Astrocyte (in vitro differentiated cells and primary cell): ENCODE measurements at regions not wholly inside any gene's neighbourhood (a gene's known extent, or its start where the extent isn't known, plus 50 kb on each side); places are given as distances from the start of the nearest gene placed in this dataset.

Experiments
- DNase-seq: peaks from one replicate; pipeline ENCODE4 v3.0.0-alpha.2; 2010; ENCODE audit warnings: low read depth
- FAIRE-seq: peaks from 2 replicates; lab custom pipeline; 2011; peaks lifted over from hg19 to GRCh38; lab: Jason Lieb, UNC
- H2AFZ ChIP-seq: 2 replicates; pipeline ENCODE4 v1.6.0; 2012; ENCODE audit warnings: low read depth, low read length, inconsistent platforms
- H3K27ac ChIP-seq: 2 replicates; pipeline ENCODE4 v1.5.1; 2011; ENCODE audit warnings: low read depth, low read length, inconsistent platforms
- H3K27me3 ChIP-seq: 2 replicates; pipeline ENCODE4 v1.6.0; 2011; ENCODE audit warnings: low read length, inconsistent platforms; ENCODE audit not compliant: insufficient read depth
- H3K36me3 ChIP-seq: 2 replicates; pipeline ENCODE4 v1.5.1; 2011; ENCODE audit warnings: low read length, inconsistent platforms; ENCODE audit not compliant: insufficient read depth
- H3K4me1 ChIP-seq: 2 replicates; pipeline ENCODE4 v1.5.1; 2011; ENCODE audit warnings: low read length, inconsistent platforms; ENCODE audit not compliant: insufficient read depth
- H3K4me2 ChIP-seq: 2 replicates; pipeline ENCODE4 v1.6.0; 2012; ENCODE audit warnings: low read length, inconsistent platforms
- H3K4me3 ChIP-seq: 2 replicates; pipeline ENCODE4 v1.5.1; 2011; ENCODE audit warnings: low read depth, mild to moderate bottlenecking, low read length, inconsistent platforms; ENCODE audit not compliant: insufficient read depth
- H3K79me2 ChIP-seq: 2 replicates; pipeline ENCODE4 v1.6.0; 2012; ENCODE audit warnings: mild to moderate bottlenecking, low read length, inconsistent platforms; ENCODE audit not compliant: insufficient read depth
- H3K9ac ChIP-seq: 2 replicates; pipeline ENCODE4 v1.6.0; 2012; ENCODE audit warnings: mild to moderate bottlenecking, low read length, inconsistent platforms
- H3K9me3 ChIP-seq: 2 replicates; pipeline ENCODE4 v1.5.1; 2012; ENCODE audit warnings: low read depth, mild to moderate bottlenecking, low read length, inconsistent platforms; ENCODE audit not compliant: insufficient read depth
- H4K20me1 ChIP-seq: 2 replicates; pipeline ENCODE4 v1.6.0; 2012; ENCODE audit warnings: low read length, inconsistent platforms; ENCODE audit not compliant: insufficient read depth
- H3K27ac Mint-ChIP-seq: one replicate; pipeline ENCODE4 v1.8.0; 2021; ENCODE audit warnings: mild to moderate bottlenecking, mixed read lengths; ENCODE audit not compliant: unreplicated experiment
- H3K27me3 Mint-ChIP-seq: one replicate; pipeline ENCODE4 v1.8.0; 2021; ENCODE audit warnings: low read depth, mixed read lengths; ENCODE audit not compliant: unreplicated experiment
- H3K36me3 Mint-ChIP-seq: one replicate; pipeline ENCODE4 v1.8.0; 2021; ENCODE audit warnings: low read depth, mixed read lengths; ENCODE audit not compliant: unreplicated experiment
- H3K4me1 Mint-ChIP-seq: one replicate; pipeline ENCODE4 v1.8.0; 2021; ENCODE audit warnings: low read depth, mixed read lengths; ENCODE audit not compliant: unreplicated experiment
- H3K4me3 Mint-ChIP-seq: one replicate; pipeline ENCODE4 v1.8.0; 2021; ENCODE audit warnings: mild to moderate bottlenecking, moderate library complexity, mixed read lengths; ENCODE audit not compliant: unreplicated experiment
- H3K9me3 Mint-ChIP-seq: one replicate; pipeline ENCODE4 v1.8.0; 2021; ENCODE audit warnings: mild to moderate bottlenecking, mixed read lengths; ENCODE audit not compliant: unreplicated experiment
- CTCF ChIP-seq: IDR thresholded peaks from 2 replicates; pipeline ENCODE4 v1.5.1; 2011; ENCODE audit warnings: low read depth, mild to moderate bottlenecking, inconsistent platforms, low read length, moderate library complexity; ENCODE audit not compliant: insufficient read depth
- EZH2 ChIP-seq: IDR thresholded peaks from 2 replicates; pipeline ENCODE4 v1.6.1; 2012; ENCODE audit warnings: mild to moderate bottlenecking, low read length, inconsistent platforms; ENCODE audit not compliant: insufficient read depth

GRCh38 chr9:115276621-115277020 is 158.7 kb upstream of the TNC start:
- Mint-ChIP-seq H3K9me3 (no peaks in the 10 kb centered on the region), H3K36me3 (no peaks in the 10 kb centered on the region), H3K27ac (peak overlapping the region; percentile 28), H3K4me1 (peaks cover 29% of the 10 kb centered on the region), H3K27me3 (no peaks in the 10 kb centered on the region), H3K4me3 (no peak overlapping the region)
- peak; percentile 23 for FAIRE-seq
- H3K27ac ChIP-seq, result no peak overlapping the region
- H2AFZ ChIP-seq, result no peak overlapping the region
- H3K27me3 ChIP-seq, result no peaks in the 10 kb centered on the region
- no peaks in the 10 kb centered on the region for H3K79me2 ChIP-seq
- H3K9ac ChIP-seq, result no peak overlapping the region
- H3K4me3 ChIP-seq, result no peak overlapping the region
- H3K4me2 ChIP-seq, result peak overlapping the region; percentile 8
- no peaks in the 10 kb centered on the region for H3K9me3 ChIP-seq
- peak; percentile 79 for DNase-seq
- peaks cover 10% of the 10 kb centered on the region for H3K4me1 ChIP-seq
- H4K20me1 ChIP-seq, result no peaks in the 10 kb centered on the region
- no peaks in the 10 kb centered on the region for H3K36me3 ChIP-seq
- TF ChIP-seq CTCF (no peak), EZH2 (no peak)

GRCh38 chr9:115277301-115277700 is 159.3 kb upstream of the TNC start:
- H3K27me3 Mint-ChIP-seq, result peaks cover 2% of the 10 kb centered on the region
- Histone ChIP-seq H3K27ac (no peak overlapping the region), H3K4me3 (no peak overlapping the region), H3K9me3 (no peaks in the 10 kb centered on the region), H3K4me1 (peaks cover 10% of the 10 kb centered on the region), H3K4me2 (no peak overlapping the region), H4K20me1 (no peaks in the 10 kb centered on the region), H2AFZ (no peak overlapping the region), H3K36me3 (no peaks in the 10 kb centered on the region), H3K79me2 (no peaks in the 10 kb centered on the region), H3K9ac (no peak overlapping the region), H3K27me3 (no peaks in the 10 kb centered on the region)
- no peaks in the 10 kb centered on the region for H3K9me3 Mint-ChIP-seq
- DNase-seq (no peak), FAIRE-seq (no peak)
- peak overlapping the region; percentile 20 for H3K4me3 Mint-ChIP-seq
- peaks cover 29% of the 10 kb centered on the region for H3K4me1 Mint-ChIP-seq
- TF ChIP-seq EZH2, result no peak
- no peak for TF ChIP-seq CTCF
- H3K27ac Mint-ChIP-seq, result peak overlapping the region; percentile 13
- H3K36me3 Mint-ChIP-seq, result no peaks in the 10 kb centered on the region

GRCh38 chr9:115278326-115279035 is 160.5 kb upstream of the TNC start:
- H2AFZ ChIP-seq, result no peak overlapping the region
- DNase-seq, result no peak

More at GRCh38 chr9:115278326-115279035, 160.5 kb upstream of the TNC start:
- Histone ChIP-seq H3K9me3 (no peaks in the 10 kb centered on the region), H3K4me3 (no peak overlapping the region), H3K4me2 (no peak overlapping the region), H3K4me1 (peaks cover 10% of the 10 kb centered on the region), H3K36me3 (no peaks in the 10 kb centered on the region), H3K79me2 (no peaks in the 10 kb centered on the region), H3K27ac (no peak overlapping the region), H3K9ac (no peak overlapping the region), H3K27me3 (no peaks in the 10 kb centered on the region), H4K20me1 (no peaks in the 10 kb centered on the region)
- Mint-ChIP-seq H3K27me3 (peaks cover 2% of the 10 kb centered on the region), H3K27ac (no peak overlapping the region), H3K4me3 (no peak overlapping the region), H3K9me3 (no peaks in the 10 kb centered on the region), H3K36me3 (no peaks in the 10 kb centered on the region), H3K4me1 (peaks cover 29% of the 10 kb centered on the region)
- FAIRE-seq, result no peak
- TF ChIP-seq CTCF (no peak), EZH2 (no peak)
